ENCODE measurements at regions not wholly inside any gene's neighbourhood (a gene's known extent, or its start where the extent isn't known, plus 50 kb on each side); places are given as distances from the start of the nearest gene placed in this dataset.

GRCh38 chr17:79201119-79201518, 126.5 kb downstream of the ENGASE start:
- TF ChIP-seq CTCF (IDR thresholded peaks at IDR 0.05; ENCODE audit: borderline replicate concordance, extremely low read depth, low read length, poor library complexity, severe bottlenecking) (no peak), EZH2 (IDR thresholded peaks at IDR 0.05; ENCODE audit: borderline replicate concordance, low read depth, low read length, severe bottlenecking) (no peak)
- no peak for DNase-seq
- Histone ChIP-seq H3K36me3 (ENCODE audit: insufficient read depth, low read length) (no peaks in the 10 kb centered on the region), H3K4me2 (ENCODE audit: insufficient read depth, low read length) (no peak overlapping the region), H3K9ac (ENCODE audit: low read depth, low read length) (no peak overlapping the region), H3K79me2 (ENCODE audit: insufficient read depth, low read length) (no peaks in the 10 kb centered on the region), H3K4me1 (ENCODE audit: insufficient read depth, low read length) (no peaks in the 10 kb centered on the region), H2AFZ (ENCODE audit: low read depth, low read length) (no peak overlapping the region), H3K27me3 (ENCODE audit: insufficient read depth, low read length, poor library complexity) (peaks cover 15% of the 10 kb centered on the region), H3K4me3 (ENCODE audit: low read depth in 1 of 2, low read length in 2 of 2) (no peak overlapping the region), H3K9me3 (ENCODE audit: insufficient read depth, low read length, severe bottlenecking) (no peaks in the 10 kb centered on the region), H4K20me1 (ENCODE audit: insufficient read depth, low read length) (no peaks in the 10 kb centered on the region; the same call in 1 of the 2 replicates), H3K27ac (ENCODE audit: low read length) (no peak overlapping the region)
- ATAC-seq (ENCODE audit: insufficient read depth, low read depth), result no peak

- no peak for TF ChIP-seq EZH2 (IDR thresholded peaks at IDR 0.05; ENCODE audit: borderline replicate concordance, low read depth, low read length, severe bottlenecking)
- no peak for TF ChIP-seq CTCF (IDR thresholded peaks at IDR 0.05; ENCODE audit: borderline replicate concordance, extremely low read depth, low read length, poor library complexity, severe bottlenecking)
- Histone ChIP-seq H3K27ac (ENCODE audit: low read length) (no peak overlapping the region), H3K9ac (ENCODE audit: low read depth, low read length) (no peak overlapping the region), H3K4me3 (ENCODE audit: low read depth in 1 of 2, low read length in 2 of 2) (no peak overlapping the region), H3K4me1 (ENCODE audit: insufficient read depth, low read length) (no peaks in the 10 kb centered on the region), H3K79me2 (ENCODE audit: insufficient read depth, low read length) (no peaks in the 10 kb centered on the region), H3K27me3 (ENCODE audit: insufficient read depth, low read length, poor library complexity) (peaks cover 4% of the 10 kb centered on the region), H4K20me1 (ENCODE audit: insufficient read depth, low read length) (peaks cover 17% of the 10 kb centered on the region), H3K9me3 (ENCODE audit: insufficient read depth, low read length, severe bottlenecking) (no peaks in the 10 kb centered on the region), H2AFZ (ENCODE audit: low read depth, low read length) (no peak overlapping the region), H3K4me2 (ENCODE audit: insufficient read depth, low read length) (no peak overlapping the region), H3K36me3 (ENCODE audit: insufficient read depth, low read length) (no peaks in the 10 kb centered on the region)
- ATAC-seq (ENCODE audit: insufficient read depth, low read depth) (no peak), DNase-seq (no peak)
These were observed 122.3 kb downstream of the ENGASE start for GRCh38 chr17:79196913-79197312.

GRCh38 chr17:79192503-79193351, 118.1 kb downstream of the ENGASE start:
- H3K9ac ChIP-seq (ENCODE audit: low read depth, low read length), result no peak overlapping the region
- TF ChIP-seq CTCF (IDR thresholded peaks at IDR 0.05; ENCODE audit: borderline replicate concordance, extremely low read depth, low read length, poor library complexity, severe bottlenecking), result no peak
- TF ChIP-seq EZH2 (IDR thresholded peaks at IDR 0.05; ENCODE audit: borderline replicate concordance, low read depth, low read length, severe bottlenecking), result no peak
- H3K9me3 ChIP-seq (ENCODE audit: insufficient read depth, low read length, severe bottlenecking), result no peaks in the 10 kb centered on the region
- peaks cover 3% of the 10 kb centered on the region for H3K27me3 ChIP-seq (ENCODE audit: insufficient read depth, low read length, poor library complexity)
- H3K4me1 ChIP-seq (ENCODE audit: insufficient read depth, low read length), result no peaks in the 10 kb centered on the region
- no peak overlapping the region for H3K4me2 ChIP-seq (ENCODE audit: insufficient read depth, low read length)
- no peaks in the 10 kb centered on the region for H3K79me2 ChIP-seq (ENCODE audit: insufficient read depth, low read length)
- H3K4me3 ChIP-seq (ENCODE audit: low read depth in 1 of 2, low read length in 2 of 2), result no peak overlapping the region
- H2AFZ ChIP-seq (ENCODE audit: low read depth, low read length), result no peak overlapping the region
- H4K20me1 ChIP-seq (ENCODE audit: insufficient read depth, low read length), result peaks cover 25% of the 10 kb centered on the region
- no peak overlapping the region for H3K27ac ChIP-seq (ENCODE audit: low read length)
- peak; percentile 54; the same call in 1 of the 3 replicates for ATAC-seq (ENCODE audit: insufficient read depth, low read depth)
- peak; percentile 49 for DNase-seq
- no peaks in the 10 kb centered on the region for H3K36me3 ChIP-seq (ENCODE audit: insufficient read depth, low read length)

Data from DND-41 (cell line).